Right forelimb (tissue), 1 donor: ENCODE measurements at regions not wholly inside any gene's neighbourhood (a gene's known extent, or its start where the extent isn't known, plus 50 kb on each side); places are given as distances from the start of the nearest gene placed in this dataset.
A peak's percentile ranks its signal among the peaks of the same experiment; 100 is the strongest.

Source experiments
- DNase-seq: peaks from one replicate; pipeline ENCODE4 v3.0.0-alpha.2; 2018

GRCh38 chr6:91865889-91866288 is 1279.0 kb upstream of the MAP3K7 start:
- no peak for DNase-seq

- no peak for DNase-seq
Observed at GRCh38 chr6:91864911-91865310, 1278.0 kb upstream of the MAP3K7 start.

- DNase-seq, result no peak
Observed at GRCh38 chr6:91860541-91861335, 1273.9 kb upstream of the MAP3K7 start.

- DNase-seq, result no peak
Observed at GRCh38 chr6:91852252-91852651, 1265.4 kb upstream of the MAP3K7 start.

GRCh38 chr6:91834813-91835212 is 1247.9 kb upstream of the MAP3K7 start:
- no peak for DNase-seq

- no peak for DNase-seq
Observed at GRCh38 chr6:91827151-91827550, 1240.3 kb upstream of the MAP3K7 start.

- DNase-seq, result no peak
Observed at GRCh38 chr6:91826128-91826527, 1239.3 kb upstream of the MAP3K7 start.

GRCh38 chr6:91824331-91824730 is 1237.5 kb upstream of the MAP3K7 start:
- DNase-seq, result no peak

GRCh38 chr6:91822581-91822980 is 1235.7 kb upstream of the MAP3K7 start:
- no peak for DNase-seq

- DNase-seq, result no peak
Observed at GRCh38 chr6:91816335-91816734, 1229.5 kb upstream of the MAP3K7 start.

- DNase-seq, result no peak
Observed at GRCh38 chr6:91813641-91814040, 1226.8 kb upstream of the MAP3K7 start.

GRCh38 chr6:91812596-91813274 is 1225.9 kb upstream of the MAP3K7 start:
- peak; percentile 59 for DNase-seq

GRCh38 chr6:91804981-91805380 is 1218.1 kb upstream of the MAP3K7 start:
- no peak for DNase-seq

- DNase-seq, result no peak
Observed at GRCh38 chr6:91802431-91802830, 1215.6 kb upstream of the MAP3K7 start.

GRCh38 chr6:91796603-91797002 is 1209.7 kb upstream of the MAP3K7 start:
- no peak for DNase-seq

GRCh38 chr6:91788501-91788900 is 1201.6 kb upstream of the MAP3K7 start:
- no peak for DNase-seq

- DNase-seq, result no peak
Observed at GRCh38 chr6:91786474-91787184, 1199.8 kb upstream of the MAP3K7 start.

- no peak for DNase-seq
Observed at GRCh38 chr6:91782802-91783201, 1195.9 kb upstream of the MAP3K7 start.

- DNase-seq, result peak; percentile 55
Observed at GRCh38 chr6:91781946-91782345, 1195.1 kb upstream of the MAP3K7 start.

- no peak for DNase-seq
Observed at GRCh38 chr6:91780270-91780669, 1193.4 kb upstream of the MAP3K7 start.

- DNase-seq, result no peak
Observed at GRCh38 chr6:91761621-91762020, 1174.7 kb upstream of the MAP3K7 start.

- DNase-seq, result no peak
Observed at GRCh38 chr6:91754691-91755090, 1167.8 kb upstream of the MAP3K7 start.

GRCh38 chr6:91751526-91751925 is 1164.7 kb upstream of the MAP3K7 start:
- DNase-seq, result no peak

- DNase-seq, result no peak
Observed at GRCh38 chr6:91744566-91744965, 1157.7 kb upstream of the MAP3K7 start.
